PC-9 (cell line): ENCODE measurements at regions not wholly inside any gene's neighbourhood (a gene's known extent, or its start where the extent isn't known, plus 50 kb on each side); places are given as distances from the start of the nearest gene placed in this dataset.

Source experiments
- BruUV-seq: library from RNA; stranded (reverse); fragments of 400-500 nt; replicated peaks from 2 replicates; lab custom pipeline; 2021; lab: Mats Ljungman, UMichigan
- CTCF ChIA-PET: fragments of 300-600 bp; sonication (Branson Sonifier 250); formaldehyde crosslinking; loops from one replicate; lab custom pipeline; 2022; ENCODE audit warnings: antibody characterized with exemption; lab: Charles Lee
- POLR2A ChIA-PET: fragments of 300-600 bp; sonication (Branson Sonifier 250); formaldehyde crosslinking; loops from one replicate; lab custom pipeline; 2022; ENCODE audit warnings: antibody characterized with exemption; ENCODE audit not compliant: unreplicated experiment; lab: Charles Lee
- DNase-seq, 2 experiments: peaks; one replicate each; pipeline versions ENCODE4 v3.0.0 to v3.0.0-alpha.2; 2015 to 2022; ENCODE audit warnings: mixed read lengths in 1 of 2
- H2AFZ ChIP-seq: fragments of 200-600 bp; sonication (generic); 2 replicates; pipeline ENCODE4 v1.8.1; 2017; ENCODE audit warnings: antibody characterized with exemption
- H3F3A ChIP-seq: fragments of 200-600 bp; sonication (generic); 2 replicates; pipeline ENCODE4 v1.8.1; 2017; ENCODE audit warnings: antibody characterized with exemption, mild to moderate bottlenecking, low read depth; ENCODE audit not compliant: insufficient read depth
- H3K27ac ChIP-seq: fragments of 200-600 bp; sonication (generic); 2 replicates; pipeline ENCODE4 v1.6.1; 2016; ENCODE audit warnings: mixed run types
- H3K27me3 ChIP-seq: fragments of 200-600 bp; sonication (generic); 2 replicates; pipeline ENCODE4 v1.6.1; 2016; ENCODE audit warnings: low read depth, mixed run types; ENCODE audit not compliant: insufficient read depth
- H3K36me3 ChIP-seq: fragments of 200-600 bp; sonication (generic); 2 replicates; pipeline ENCODE4 v1.6.1; 2016; ENCODE audit warnings: low read depth, mixed run types
- H3K4me1 ChIP-seq: fragments of 200-600 bp; sonication (generic); replicated peaks from 2 replicates; pipeline ENCODE4 v1.6.1; 2016; ENCODE audit warnings: mixed run types; ENCODE audit not compliant: insufficient read depth
- H3K4me2 ChIP-seq: fragments of 200-600 bp; sonication (generic); 2 replicates; pipeline ENCODE4 v1.6.1; 2017; ENCODE audit warnings: mixed run types
- H3K4me3 ChIP-seq: fragments of 200-600 bp; sonication (generic); 2 replicates; pipeline ENCODE4 v1.6.1; 2016; ENCODE audit warnings: mixed run types
- H3K79me2 ChIP-seq: fragments of 200-600 bp; sonication (generic); 2 replicates; pipeline ENCODE4 v1.6.1; 2017; ENCODE audit warnings: low read depth, mixed run types
- H3K9me2 ChIP-seq: fragments of 200-600 bp; sonication (generic); 2 replicates; pipeline ENCODE4 v1.8.1; 2017; ENCODE audit warnings: mild to moderate bottlenecking; ENCODE audit not compliant: insufficient read depth
- H3K9me3 ChIP-seq: fragments of 200-600 bp; sonication (generic); 2 replicates; pipeline ENCODE4 v1.8.1; 2016; ENCODE audit warnings: low read depth; ENCODE audit not compliant: insufficient read depth
- H4K20me1 ChIP-seq: fragments of 200-600 bp; sonication (generic); 2 replicates; pipeline ENCODE4 v1.8.1; 2017; ENCODE audit not compliant: insufficient read depth
- CTCF ChIP-seq: fragments of 200-600 bp; sonication (generic); conservative IDR thresholded peaks from 2 replicates; pipeline ENCODE4 v1.6.1; 2017; ENCODE audit warnings: mixed run types, antibody characterized with exemption, mild to moderate bottlenecking, moderate library complexity
- EZH2 ChIP-seq: fragments of 200-600 bp; sonication (generic); IDR thresholded peaks from 2 replicates; pipeline ENCODE4 v1.8.0; 2017; ENCODE audit warnings: antibody characterized with exemption, low read depth
- intact Hi-C: fragments of 100-400 bp; cut with micrococcal nuclease; formaldehyde crosslinking; loops from one replicate; pipeline ENCODE4 v1.10.0; 2022; ENCODE audit not compliant: unreplicated experiment

- H3K4me1 ChIP-seq, result no peaks in the 10 kb centered on the region
- ChIA-PET POLR2A (no interaction called here), CTCF (no interaction called here)
- no peak overlapping the region for H3K4me2 ChIP-seq
- no peaks in the 10 kb centered on the region for H3F3A ChIP-seq
- no peaks in the 10 kb centered on the region for H3K9me3 ChIP-seq
- intact Hi-C loops, result no loop called here
- no peak overlapping the region for H3K4me3 ChIP-seq
- H2AFZ ChIP-seq, result no peak overlapping the region
- no peak for TF ChIP-seq CTCF
- TF ChIP-seq EZH2, result no peak
- no peak for DNase-seq
- H3K27me3 ChIP-seq, result no peaks in the 10 kb centered on the region
- no TSS peak for BruUV-seq
- no peaks in the 10 kb centered on the region for H3K79me2 ChIP-seq
- no peaks in the 10 kb centered on the region for H3K9me2 ChIP-seq
- no peaks in the 10 kb centered on the region for H4K20me1 ChIP-seq
- H3K36me3 ChIP-seq, result no peaks in the 10 kb centered on the region
- H3K27ac ChIP-seq, result no peak overlapping the region
These were observed 585.0 kb downstream of the NR4A2 start for GRCh38 chr2:155747531-155747930.

GRCh38 chr2:155733091-155733853, 599.2 kb downstream of the NR4A2 start:
- H3K9me2 ChIP-seq, result no peaks in the 10 kb centered on the region
- no peak for TF ChIP-seq EZH2
- TF ChIP-seq CTCF, result no peak
- POLR2A ChIA-PET, result no interaction called here
- H3K4me2 ChIP-seq, result no peak overlapping the region
- no peak overlapping the region for H2AFZ ChIP-seq
- H3K36me3 ChIP-seq, result no peaks in the 10 kb centered on the region
- H3K79me2 ChIP-seq, result no peaks in the 10 kb centered on the region
- no peak overlapping the region for H3K4me3 ChIP-seq
- no peaks in the 10 kb centered on the region for H3K4me1 ChIP-seq
- H3K27ac ChIP-seq, result no peak overlapping the region
- no peaks in the 10 kb centered on the region for H3K9me3 ChIP-seq
- H4K20me1 ChIP-seq, result no peaks in the 10 kb centered on the region
- no peaks in the 10 kb centered on the region for H3F3A ChIP-seq
- CTCF ChIA-PET, result no interaction called here
- H3K27me3 ChIP-seq, result no peaks in the 10 kb centered on the region
- no peak for DNase-seq
- no TSS peak for BruUV-seq
- intact Hi-C loops, result no loop called here

GRCh38 chr2:155730804-155731203, 601.7 kb downstream of the NR4A2 start:
- H3K9me2 ChIP-seq, result no peaks in the 10 kb centered on the region
- no peaks in the 10 kb centered on the region for H3K27me3 ChIP-seq
- intact Hi-C loops, result no loop called here
- ChIA-PET CTCF (no interaction called here), POLR2A (no interaction called here)
- H3K4me2 ChIP-seq, result no peak overlapping the region
- H3K79me2 ChIP-seq, result no peaks in the 10 kb centered on the region
- H3K4me3 ChIP-seq, result no peak overlapping the region
- H3K9me3 ChIP-seq, result no peaks in the 10 kb centered on the region
- DNase-seq, result no peak
- no peaks in the 10 kb centered on the region for H3K4me1 ChIP-seq
- no peak for TF ChIP-seq CTCF
- TF ChIP-seq EZH2, result no peak
- no peaks in the 10 kb centered on the region for H4K20me1 ChIP-seq
- no peak overlapping the region for H3K27ac ChIP-seq
- no TSS peak for BruUV-seq
- H3F3A ChIP-seq, result no peaks in the 10 kb centered on the region
- H2AFZ ChIP-seq, result no peak overlapping the region
- no peaks in the 10 kb centered on the region for H3K36me3 ChIP-seq
